ENCODE measurements at regions not wholly inside any gene's neighbourhood (a gene's known extent, or its start where the extent isn't known, plus 50 kb on each side); places are given as distances from the start of the nearest gene placed in this dataset.

GRCh38 chr7:25716421-25716820 lies 435.6 kb upstream of the NFE2L3 start:
- Histone ChIP-seq H3K4me3 (replicated peaks; ENCODE audit: low read depth, low read length) (no peak overlapping the region), H3K36me3 (ENCODE audit: control insufficient read depth, insufficient read depth, low read length) (no peaks in the 10 kb centered on the region), H3K27me3 (replicated peaks; ENCODE audit: control insufficient read depth, insufficient read depth, low read length) (peaks cover 3% of the 10 kb centered on the region; the same call in 1 of the 2 replicates)
- no peak for DNase-seq (ENCODE audit: extremely low read depth, insufficient read length)
- TF ChIP-seq CTCF (IDR thresholded peaks at IDR 0.05; ENCODE audit: insufficient read depth, low read length, poor library complexity, severe bottlenecking) = no peak

- peaks cover 3% of the 10 kb centered on the region; the same call in 1 of the 2 replicates for H3K27me3 ChIP-seq (replicated peaks; ENCODE audit: control insufficient read depth, insufficient read depth, low read length)
- no peak for DNase-seq (ENCODE audit: extremely low read depth, insufficient read length)
Observed at GRCh38 chr7:25718596-25718995, 433.4 kb upstream of the NFE2L3 start.

GRCh38 chr7:25719190-25719896 lies 432.7 kb upstream of the NFE2L3 start:
- 0 out of 2 replicates have a peak, but pooled peaks cover 3% of the 10 kb centered on the region for H3K27me3 ChIP-seq (replicated peaks; ENCODE audit: control insufficient read depth, insufficient read depth, low read length)
- no peaks in the 10 kb centered on the region for H3K36me3 ChIP-seq (ENCODE audit: control insufficient read depth, insufficient read depth, low read length)
- TF ChIP-seq CTCF (IDR thresholded peaks at IDR 0.05; ENCODE audit: insufficient read depth, low read length, poor library complexity, severe bottlenecking) = no peak
- no peak for DNase-seq (ENCODE audit: extremely low read depth, insufficient read length)
- no peak overlapping the region for H3K4me3 ChIP-seq (replicated peaks; ENCODE audit: low read depth, low read length)

More at GRCh38 chr7:25718596-25718995, 433.4 kb upstream of the NFE2L3 start:
- Histone ChIP-seq H3K36me3 (ENCODE audit: control insufficient read depth, insufficient read depth, low read length) (no peaks in the 10 kb centered on the region), H3K4me3 (replicated peaks; ENCODE audit: low read depth, low read length) (no peak overlapping the region)
- no peak for TF ChIP-seq CTCF (IDR thresholded peaks at IDR 0.05; ENCODE audit: insufficient read depth, low read length, poor library complexity, severe bottlenecking)

- Histone ChIP-seq H3K27me3 (replicated peaks; ENCODE audit: control insufficient read depth, insufficient read depth, low read length) (0 out of 2 replicates have a peak, but pooled peaks cover 2% of the 10 kb centered on the region), H3K36me3 (ENCODE audit: control insufficient read depth, insufficient read depth, low read length) (no peaks in the 10 kb centered on the region), H3K4me3 (replicated peaks; ENCODE audit: low read depth, low read length) (no peak overlapping the region)
- TF ChIP-seq CTCF (IDR thresholded peaks at IDR 0.05; ENCODE audit: insufficient read depth, low read length, poor library complexity, severe bottlenecking) = peak; percentile 47
- DNase-seq (ENCODE audit: extremely low read depth, insufficient read length) = no peak
Observed at GRCh38 chr7:25720427-25720826, 431.6 kb upstream of the NFE2L3 start.

- TF ChIP-seq CTCF (IDR thresholded peaks at IDR 0.05; ENCODE audit: insufficient read depth, low read length, poor library complexity, severe bottlenecking) = no peak
- Histone ChIP-seq H3K4me3 (replicated peaks; ENCODE audit: low read depth, low read length) (no peak overlapping the region), H3K27me3 (replicated peaks; ENCODE audit: control insufficient read depth, insufficient read depth, low read length) (0 out of 2 replicates have a peak, but pooled peaks cover 2% of the 10 kb centered on the region), H3K36me3 (ENCODE audit: control insufficient read depth, insufficient read depth, low read length) (no peaks in the 10 kb centered on the region)
- no peak for DNase-seq (ENCODE audit: extremely low read depth, insufficient read length)
Observed at GRCh38 chr7:25722856-25723255, 429.1 kb upstream of the NFE2L3 start.

Data from GM06990 (cell line).